Stomach smooth muscle (tissue), 2 donors: ENCODE measurements at regions not wholly inside any gene's neighbourhood (a gene's known extent, or its start where the extent isn't known, plus 50 kb on each side); places are given as distances from the start of the nearest gene placed in this dataset.

Experiments used
- H3K27ac ChIP-seq: one replicate; pipeline ENCODE4 v1.7.0; 2013; ENCODE audit warnings: mild to moderate bottlenecking, low read length, inconsistent platforms
- H3K27me3 ChIP-seq, 2 donors: one replicate each; pipeline ENCODE4 v1.7.0; 2013; ENCODE audit warnings: low read length in 2 of 2; ENCODE audit not compliant: insufficient read depth in 2 of 2, control insufficient read depth in 1 of 2
- H3K36me3 ChIP-seq, 2 donors: one replicate each; pipeline ENCODE4 v1.7.0; 2013; ENCODE audit warnings: low read length in 2 of 2; ENCODE audit not compliant: control insufficient read depth in 2 of 2, insufficient read depth in 2 of 2
- H3K4me1 ChIP-seq: one replicate; pipeline ENCODE4 v1.7.0; 2013; ENCODE audit warnings: low read length; ENCODE audit not compliant: control insufficient read depth, insufficient read depth
- H3K4me3 ChIP-seq, 2 donors: one replicate each; pipeline ENCODE4 v1.7.0; 2013; ENCODE audit warnings: low read length in 2 of 2
- H3K9ac ChIP-seq, 2 donors: one replicate each; pipeline ENCODE4 v1.7.0; 2013; ENCODE audit warnings: low read length in 2 of 2, mild to moderate bottlenecking in 1 of 2
- H3K9me3 ChIP-seq, 2 donors: one replicate each; pipeline ENCODE4 v1.7.0; 2013; ENCODE audit warnings: low read length in 2 of 2; ENCODE audit not compliant: control insufficient read depth in 2 of 2
- donor health status: healthy.
- donor health status: Pancreatic carcinoma.

DNA sequence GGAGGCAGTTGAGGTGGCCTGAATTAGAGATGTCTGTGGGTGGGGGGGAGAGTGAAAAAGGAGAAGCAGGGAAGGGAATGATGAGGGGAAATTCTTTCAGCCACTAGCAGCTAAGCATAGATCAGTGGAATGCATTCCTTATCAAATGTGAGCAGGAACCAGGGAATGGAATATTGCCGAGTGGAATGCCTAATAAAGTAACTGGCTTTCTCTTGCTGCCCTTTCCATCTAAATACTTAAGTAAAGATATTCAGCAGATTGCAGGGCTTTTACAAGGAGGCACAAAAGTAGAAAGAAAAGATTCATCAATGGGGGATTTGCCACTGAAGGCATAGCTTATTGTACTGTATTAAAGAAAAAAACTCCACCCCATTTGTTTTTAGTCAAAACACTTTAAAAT is 263.0 kb upstream of the RPS6KA3 start:
- H3K27me3 ChIP-seq, result peaks cover 0 to 14% of the 10 kb centered on the region in 2 donors
- H3K4me3 ChIP-seq, result peak overlapping the region in 1 of 2 donors; percentile 22
- no peaks in the 10 kb centered on the region for H3K36me3 ChIP-seq
- no peak overlapping the region for H3K9ac ChIP-seq
- H3K4me1 ChIP-seq, result peaks cover 15% of the 10 kb centered on the region
- H3K9me3 ChIP-seq, result no peaks in the 10 kb centered on the region
- H3K27ac ChIP-seq, result peak overlapping the region; percentile 49

DNA sequence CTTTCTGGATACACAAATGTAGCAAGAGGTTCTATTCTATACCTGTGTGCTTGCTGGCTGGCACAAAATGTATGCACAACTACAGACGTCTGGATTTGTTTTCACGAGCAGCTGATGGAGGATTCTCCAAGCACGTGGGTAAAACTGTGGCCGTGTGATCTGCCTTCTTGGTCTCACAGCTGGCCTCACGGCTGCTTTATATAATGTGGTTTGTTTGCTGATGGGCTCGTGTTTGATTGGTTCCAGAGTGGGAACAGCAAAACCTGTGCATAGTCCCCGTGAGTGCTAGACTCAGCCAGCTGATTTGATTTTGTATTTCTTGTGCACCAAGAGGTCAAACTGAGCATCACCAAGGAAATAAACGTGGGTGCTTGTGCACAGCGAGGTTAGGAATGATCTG is 262.6 kb upstream of the RPS6KA3 start:
- H3K27ac ChIP-seq, result peak overlapping the region; percentile 49
- H3K4me3 ChIP-seq, result peak overlapping the region in 1 of 2 donors; percentile 22
- no peaks in the 10 kb centered on the region for H3K9me3 ChIP-seq
- peak overlapping the region in 1 of 2 donors; percentile 1 for H3K9ac ChIP-seq
- no peaks in the 10 kb centered on the region for H3K36me3 ChIP-seq
- peaks cover 0 to 13% of the 10 kb centered on the region in 2 donors for H3K27me3 ChIP-seq
- peaks cover 15% of the 10 kb centered on the region for H3K4me1 ChIP-seq

- Histone ChIP-seq H3K27me3 (peaks cover 0 to 9% of the 10 kb centered on the region in 2 donors), H3K4me3 (no peak overlapping the region), H3K4me1 (peaks cover 15% of the 10 kb centered on the region), H3K36me3 (no peaks in the 10 kb centered on the region), H3K9ac (no peak overlapping the region), H3K9me3 (no peaks in the 10 kb centered on the region), H3K27ac (no peak overlapping the region)
Observed at GRCh38 chrX:20527558-20528011, 260.9 kb upstream of the RPS6KA3 start.

GRCh38 chrX:20527041-20527440 is 260.3 kb upstream of the RPS6KA3 start:
- Histone ChIP-seq H3K9ac (no peak overlapping the region), H3K27me3 (peaks cover 0 to 9% of the 10 kb centered on the region in 2 donors), H3K4me1 (peaks cover 15% of the 10 kb centered on the region), H3K36me3 (no peaks in the 10 kb centered on the region), H3K9me3 (no peaks in the 10 kb centered on the region), H3K27ac (no peak overlapping the region), H3K4me3 (no peak overlapping the region)

GRCh38 chrX:20523626-20524312 is 257.1 kb upstream of the RPS6KA3 start:
- Histone ChIP-seq H3K4me3 (no peak overlapping the region), H3K36me3 (no peaks in the 10 kb centered on the region), H3K4me1 (peaks cover 3% of the 10 kb centered on the region), H3K27me3 (peaks cover 0 to 10% of the 10 kb centered on the region in 2 donors), H3K9me3 (no peaks in the 10 kb centered on the region), H3K9ac (no peak overlapping the region), H3K27ac (no peak overlapping the region)

GRCh38 chrX:20522420-20522819 is 255.7 kb upstream of the RPS6KA3 start:
- peaks cover 0 to 10% of the 10 kb centered on the region in 2 donors for H3K27me3 ChIP-seq
- H3K36me3 ChIP-seq, result no peaks in the 10 kb centered on the region
- no peaks in the 10 kb centered on the region for H3K4me1 ChIP-seq
- H3K4me3 ChIP-seq, result no peak overlapping the region
- H3K9ac ChIP-seq, result no peak overlapping the region
- no peaks in the 10 kb centered on the region for H3K9me3 ChIP-seq
- no peak overlapping the region for H3K27ac ChIP-seq

DNA sequence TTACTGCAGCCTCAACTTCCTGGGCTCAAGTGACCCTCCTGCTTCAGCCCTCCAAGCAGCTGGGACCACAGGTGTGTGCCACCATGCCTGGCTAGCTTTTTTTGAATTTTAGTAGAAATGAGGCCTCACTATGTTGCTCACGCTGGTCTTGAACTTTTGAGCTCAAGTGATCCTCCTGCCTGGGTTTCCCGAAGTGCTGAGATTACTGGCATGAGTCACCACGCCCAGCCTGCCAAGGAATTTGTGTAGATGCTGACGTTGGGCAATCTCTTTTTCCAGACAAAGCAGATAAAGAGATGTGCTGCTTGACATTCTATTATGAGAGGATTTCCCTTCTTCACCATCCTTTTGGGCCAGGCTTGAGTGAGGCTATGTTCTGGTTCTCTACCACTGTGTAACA is 254.5 kb upstream of the RPS6KA3 start:
- Histone ChIP-seq H3K36me3 (no peaks in the 10 kb centered on the region), H3K9ac (no peak overlapping the region), H3K9me3 (no peaks in the 10 kb centered on the region), H3K27me3 (peaks cover 0 to 10% of the 10 kb centered on the region in 2 donors), H3K27ac (no peak overlapping the region), H3K4me3 (no peak overlapping the region), H3K4me1 (no peaks in the 10 kb centered on the region)

- no peak overlapping the region for H3K27ac ChIP-seq
- no peak overlapping the region for H3K4me3 ChIP-seq
- no peak overlapping the region for H3K9ac ChIP-seq
- H3K9me3 ChIP-seq, result no peaks in the 10 kb centered on the region
- H3K27me3 ChIP-seq, result peaks cover 0 to 10% of the 10 kb centered on the region in 2 donors
- no peaks in the 10 kb centered on the region for H3K4me1 ChIP-seq
- H3K36me3 ChIP-seq, result no peaks in the 10 kb centered on the region
Observed at GRCh38 chrX:20519826-20520225, 253.1 kb upstream of the RPS6KA3 start.

DNA sequence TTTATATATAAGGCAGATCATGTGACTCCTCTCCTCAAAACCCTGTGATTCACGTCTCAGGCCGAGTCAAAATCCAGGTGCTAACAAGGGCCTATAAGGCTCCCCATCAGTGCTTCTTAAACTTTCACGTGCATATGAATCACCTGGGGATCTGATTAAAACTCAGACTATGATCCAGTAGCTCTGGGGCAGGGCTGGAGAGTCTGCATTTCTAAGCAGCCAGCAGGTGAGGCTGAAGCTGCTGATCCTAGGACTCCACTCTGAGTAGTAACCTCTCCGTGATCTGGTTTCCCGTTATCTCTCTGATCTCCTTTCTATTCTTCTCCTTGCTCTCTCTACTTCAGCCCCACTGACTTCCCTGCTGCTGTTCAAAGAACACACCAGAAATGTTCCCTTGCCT is 252.4 kb upstream of the RPS6KA3 start:
- Histone ChIP-seq H3K36me3 (no peaks in the 10 kb centered on the region), H3K9ac (no peak overlapping the region), H3K27me3 (peaks cover 0 to 10% of the 10 kb centered on the region in 2 donors), H3K4me3 (no peak overlapping the region), H3K9me3 (no peaks in the 10 kb centered on the region), H3K27ac (no peak overlapping the region), H3K4me1 (no peaks in the 10 kb centered on the region)

GRCh38 chrX:20517565-20517964 is 250.9 kb upstream of the RPS6KA3 start:
- Histone ChIP-seq H3K9ac (no peak overlapping the region), H3K9me3 (no peaks in the 10 kb centered on the region), H3K36me3 (no peaks in the 10 kb centered on the region), H3K27me3 (peaks cover 0 to 10% of the 10 kb centered on the region in 2 donors), H3K27ac (no peak overlapping the region), H3K4me1 (no peaks in the 10 kb centered on the region), H3K4me3 (no peak overlapping the region)

DNA sequence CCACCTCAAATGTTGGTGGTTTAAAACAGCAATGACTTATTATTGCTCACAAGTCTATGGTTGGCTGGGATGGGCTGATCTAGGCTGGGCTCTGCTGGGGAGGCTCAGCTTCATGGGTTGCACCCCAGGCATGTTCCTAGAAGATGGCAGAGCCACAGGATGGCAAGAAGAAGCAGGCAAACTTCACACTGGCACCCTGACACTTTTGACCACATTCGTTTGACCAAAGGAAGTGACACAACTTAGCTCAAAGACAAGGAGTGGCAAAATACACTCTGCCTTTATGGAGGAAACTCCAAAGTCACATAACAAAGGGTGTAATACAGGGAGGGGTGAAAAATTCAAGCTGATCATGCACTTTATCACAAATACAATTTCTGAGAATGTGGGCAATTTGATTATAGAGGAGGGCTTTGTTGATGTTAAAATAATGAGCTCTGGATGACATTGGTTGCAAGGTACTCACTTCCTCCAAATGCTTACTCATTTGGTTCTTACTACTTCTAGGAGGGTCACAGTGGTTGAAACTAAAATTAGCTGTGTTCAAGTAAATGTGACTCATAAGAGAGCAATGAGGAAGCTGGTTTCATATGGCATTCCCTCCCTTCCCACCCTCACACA is 249.2 kb upstream of the RPS6KA3 start:
- Histone ChIP-seq H3K4me3 (no peak overlapping the region), H3K4me1 (no peaks in the 10 kb centered on the region), H3K36me3 (no peaks in the 10 kb centered on the region), H3K27ac (no peak overlapping the region), H3K9ac (no peak overlapping the region), H3K27me3 (peaks cover 0 to 3% of the 10 kb centered on the region in 2 donors), H3K9me3 (no peaks in the 10 kb centered on the region)
